GM21825 (cell line): ENCODE measurements at regions not wholly inside any gene's neighbourhood (a gene's known extent, or its start where the extent isn't known, plus 50 kb on each side); places are given as distances from the start of the nearest gene placed in this dataset.
A peak's percentile ranks its signal among the peaks of the same experiment; 100 is the strongest.

ENCODE experiments used
- ATAC-seq: cut with Tn5 transposase; IDR thresholded peaks from one replicate; pipeline ENCODE4 v1.9.1; 2021; ENCODE audit warnings: mild to moderate bottlenecking, moderate library complexity; ENCODE audit not compliant: unreplicated experiment

GRCh38 chr10:2982146-2982545 is 85.2 kb upstream of the PFKP start:
- no peak for ATAC-seq

- ATAC-seq = no peak
Observed at GRCh38 chr10:2981361-2981801, 86.0 kb upstream of the PFKP start.

- peak; percentile 60 for ATAC-seq
Observed at GRCh38 chr10:2980791-2981360, 86.5 kb upstream of the PFKP start.

GRCh38 chr10:2980116-2980515 is 87.2 kb upstream of the PFKP start:
- no peak for ATAC-seq

- no peak for ATAC-seq
Observed at GRCh38 chr10:2979306-2979705, 88.0 kb upstream of the PFKP start.

GRCh38 chr10:2978574-2979273 is 88.6 kb upstream of the PFKP start:
- ATAC-seq = peak; percentile 40

- peak; percentile 37 for ATAC-seq
Observed at GRCh38 chr10:2978111-2978510, 89.2 kb upstream of the PFKP start.

- ATAC-seq = no peak
Observed at GRCh38 chr10:2974503-2975207, 92.7 kb upstream of the PFKP start.

GRCh38 chr10:2974083-2974482 is 93.3 kb upstream of the PFKP start:
- ATAC-seq = no peak

GRCh38 chr10:2972810-2973209 is 94.5 kb upstream of the PFKP start:
- no peak for ATAC-seq

- ATAC-seq = no peak
Observed at GRCh38 chr10:2972216-2972615, 95.1 kb upstream of the PFKP start.

GRCh38 chr10:2970190-2970823 is 97.0 kb upstream of the PFKP start:
- ATAC-seq = no peak

GRCh38 chr10:2968401-2969058 is 98.8 kb upstream of the PFKP start:
- ATAC-seq = no peak

GRCh38 chr10:2966134-2966533 is 101.2 kb upstream of the PFKP start:
- no peak for ATAC-seq

GRCh38 chr10:2964632-2965296 is 102.6 kb upstream of the PFKP start:
- ATAC-seq = no peak

- ATAC-seq = no peak
Observed at GRCh38 chr10:2963889-2964631, 103.3 kb upstream of the PFKP start.

- no peak for ATAC-seq
Observed at GRCh38 chr10:2962194-2962593, 105.2 kb upstream of the PFKP start.

- ATAC-seq = no peak
Observed at GRCh38 chr10:2958659-2959058, 108.7 kb upstream of the PFKP start.

GRCh38 chr10:2957785-2958184 is 109.6 kb upstream of the PFKP start:
- ATAC-seq = no peak

GRCh38 chr10:2955064-2955463 is 112.3 kb upstream of the PFKP start:
- no peak for ATAC-seq
